Fibroblast of mammary gland (primary cell): ENCODE measurements at regions not wholly inside any gene's neighbourhood (a gene's known extent, or its start where the extent isn't known, plus 50 kb on each side); places are given as distances from the start of the nearest gene placed in this dataset.

Experiments used
- DNase-seq: peaks from one replicate; pipeline ENCODE4 v3.0.0-alpha.2; 2010; ENCODE audit warnings: low read depth
- H3K4me3 ChIP-seq: 2 replicates; pipeline ENCODE4 v1.5.1; 2011; ENCODE audit warnings: low read depth, mild to moderate bottlenecking, low read length, moderate library complexity; ENCODE audit not compliant: control insufficient read depth
- TF ChIP-seq, protein P1 (sequence below): conservative IDR thresholded peaks from 2 replicates; pipeline ENCODE4 v1.5.1; 2011; ENCODE audit warnings: low read depth, low read length, inconsistent platforms; ENCODE audit not compliant: control insufficient read depth, insufficient read depth

DNA sequence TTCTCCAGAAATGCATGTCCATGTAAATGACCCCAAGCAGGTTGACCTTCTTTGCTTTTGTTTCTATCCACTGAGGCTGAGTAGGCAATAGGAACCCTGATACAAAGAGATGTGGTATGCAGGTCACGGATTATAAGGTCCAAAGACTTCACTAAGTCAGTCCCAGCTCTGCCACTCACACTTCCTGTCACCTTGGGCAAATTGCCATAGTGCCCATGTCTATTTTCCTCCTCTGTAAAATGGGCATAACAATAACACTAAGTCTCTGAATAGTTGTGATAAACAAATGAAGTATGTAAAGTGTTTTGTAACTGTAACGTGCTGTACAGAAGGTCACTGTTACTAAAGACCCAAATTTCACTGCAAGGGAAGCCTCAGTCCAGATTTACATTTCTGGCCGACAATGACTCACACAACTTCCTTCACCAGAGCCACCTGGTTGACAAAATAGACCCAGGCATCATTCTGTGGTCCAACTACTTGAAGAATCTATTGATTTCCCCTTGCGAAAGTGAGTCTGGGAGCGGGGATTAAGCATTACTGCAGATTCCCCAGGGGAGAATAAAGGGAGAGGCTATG is 175.4 kb upstream of the LPP start:
- TF ChIP-seq, protein P1, sequence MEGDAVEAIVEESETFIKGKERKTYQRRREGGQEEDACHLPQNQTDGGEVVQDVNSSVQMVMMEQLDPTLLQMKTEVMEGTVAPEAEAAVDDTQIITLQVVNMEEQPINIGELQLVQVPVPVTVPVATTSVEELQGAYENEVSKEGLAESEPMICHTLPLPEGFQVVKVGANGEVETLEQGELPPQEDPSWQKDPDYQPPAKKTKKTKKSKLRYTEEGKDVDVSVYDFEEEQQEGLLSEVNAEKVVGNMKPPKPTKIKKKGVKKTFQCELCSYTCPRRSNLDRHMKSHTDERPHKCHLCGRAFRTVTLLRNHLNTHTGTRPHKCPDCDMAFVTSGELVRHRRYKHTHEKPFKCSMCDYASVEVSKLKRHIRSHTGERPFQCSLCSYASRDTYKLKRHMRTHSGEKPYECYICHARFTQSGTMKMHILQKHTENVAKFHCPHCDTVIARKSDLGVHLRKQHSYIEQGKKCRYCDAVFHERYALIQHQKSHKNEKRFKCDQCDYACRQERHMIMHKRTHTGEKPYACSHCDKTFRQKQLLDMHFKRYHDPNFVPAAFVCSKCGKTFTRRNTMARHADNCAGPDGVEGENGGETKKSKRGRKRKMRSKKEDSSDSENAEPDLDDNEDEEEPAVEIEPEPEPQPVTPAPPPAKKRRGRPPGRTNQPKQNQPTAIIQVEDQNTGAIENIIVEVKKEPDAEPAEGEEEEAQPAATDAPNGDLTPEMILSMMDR = no peak
- no peak overlapping the region for H3K4me3 ChIP-seq
- peak; percentile 77 for DNase-seq

DNA sequence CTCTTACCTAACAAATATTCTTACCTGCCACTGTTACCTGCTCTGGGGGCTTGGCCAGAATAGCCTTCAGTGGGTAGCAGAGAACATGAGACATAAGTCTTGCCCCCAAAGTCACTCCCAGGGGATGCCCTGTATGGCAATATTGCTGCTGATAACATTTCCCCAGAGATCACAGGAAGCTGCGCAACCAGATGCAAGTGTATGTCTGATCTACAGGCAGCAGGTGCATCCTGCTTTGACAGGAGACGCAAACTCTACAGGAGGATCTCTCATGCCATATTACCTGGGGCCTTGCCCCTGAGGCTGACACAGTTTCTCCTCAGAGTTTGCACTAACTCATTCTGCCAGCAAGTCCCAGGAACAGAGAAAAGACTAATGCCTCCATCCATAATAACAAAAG is 174.4 kb upstream of the LPP start:
- no peak overlapping the region for H3K4me3 ChIP-seq
- TF ChIP-seq, protein P1 = no peak
- DNase-seq = no peak

DNA sequence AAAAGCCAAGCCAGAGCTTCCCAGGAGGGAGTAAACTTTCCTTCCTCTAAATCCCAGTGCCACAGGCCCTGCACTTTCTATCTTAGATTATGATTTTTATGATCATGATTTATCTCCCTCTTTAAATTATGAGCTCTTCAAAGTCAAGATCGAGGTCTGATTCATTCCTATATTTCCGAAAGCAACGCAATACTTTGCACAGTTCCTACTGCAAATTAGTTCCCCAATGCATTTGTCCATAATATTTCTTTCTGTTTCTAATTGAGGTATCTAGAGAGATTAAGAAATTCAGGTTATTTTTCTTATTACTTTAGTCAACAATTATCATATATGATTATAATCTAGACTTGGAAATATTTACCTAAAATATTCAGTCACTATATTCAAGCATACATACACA is 173.1 kb upstream of the LPP start:
- DNase-seq = no peak
- TF ChIP-seq, protein P1 = no peak

DNA sequence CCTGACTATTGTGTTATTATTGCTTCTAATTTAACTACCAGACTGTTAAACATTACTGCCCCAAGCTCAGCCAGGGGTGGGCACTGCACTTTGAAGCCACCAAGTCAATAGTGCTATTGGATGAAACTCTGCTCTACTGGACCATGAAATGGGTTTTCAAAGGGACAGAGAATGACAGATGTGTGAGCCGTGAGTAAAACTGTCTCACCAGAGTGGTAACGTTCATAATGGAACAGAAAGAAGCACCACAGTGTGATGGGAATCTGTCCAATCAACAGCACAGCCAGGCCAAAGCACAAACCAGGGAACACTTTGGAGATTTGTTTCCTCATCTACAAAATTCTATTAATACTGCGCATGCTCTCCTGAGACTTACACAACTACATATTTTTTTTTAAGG is 171.8 kb upstream of the LPP start:
- TF ChIP-seq, protein P1 = no peak
- no peak for DNase-seq
- H3K4me3 ChIP-seq = no peak overlapping the region

More for the DNA sequence above, 173.1 kb upstream of the LPP start:
- H3K4me3 ChIP-seq = no peak overlapping the region

DNA sequence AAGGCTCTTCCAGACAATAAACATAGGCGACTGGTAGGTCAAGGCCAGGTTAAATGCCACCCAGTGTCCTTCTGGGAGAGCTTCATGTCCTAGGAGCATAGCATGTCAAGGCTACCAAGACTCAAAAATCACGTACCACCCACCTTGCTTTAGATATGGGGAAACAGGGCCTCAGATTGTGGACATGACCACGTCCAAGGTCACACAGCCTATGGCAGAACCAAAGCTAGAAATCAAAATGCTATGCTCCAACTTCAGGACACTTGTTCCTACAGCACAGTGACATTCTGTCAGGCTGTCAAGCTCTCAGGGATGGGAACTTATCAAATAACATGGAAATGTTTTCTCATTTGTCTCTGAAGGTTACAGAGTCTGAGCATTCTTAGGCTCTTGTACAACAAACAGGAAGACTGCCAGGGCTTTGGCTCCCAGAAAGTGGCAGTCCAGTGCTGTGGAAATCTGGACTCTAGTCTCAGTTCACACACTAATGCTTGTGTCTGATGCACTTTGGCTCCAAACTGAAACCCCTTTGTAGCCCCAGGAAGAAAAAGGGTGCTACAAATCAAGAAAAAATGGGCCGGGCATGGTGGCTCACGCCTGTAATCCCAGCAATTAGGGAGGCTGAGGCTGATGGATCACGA is 170.4 kb upstream of the LPP start:
- H3K4me3 ChIP-seq = no peak overlapping the region
- TF ChIP-seq, protein P1 = no peak
- no peak for DNase-seq

DNA sequence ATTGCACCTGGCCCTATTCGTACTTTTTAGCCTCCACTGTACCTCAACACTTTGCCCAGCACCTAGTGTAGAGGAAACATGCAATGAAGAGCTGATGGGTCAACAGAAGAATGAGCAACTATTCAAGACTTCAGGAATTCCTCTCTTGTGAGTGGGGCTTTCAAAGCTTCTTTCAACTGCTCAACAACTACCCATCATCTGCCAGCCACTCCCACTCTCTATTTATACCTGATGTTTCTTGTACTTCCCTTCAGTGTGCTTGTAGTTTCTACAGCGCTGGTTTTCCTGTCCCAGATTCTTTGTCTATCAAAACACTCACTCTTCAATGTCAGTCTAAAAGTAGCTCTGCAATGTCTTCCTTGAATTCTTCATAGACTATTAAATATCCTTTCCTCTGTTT is 168.3 kb upstream of the LPP start:
- TF ChIP-seq, protein P1 = no peak
- no peak for DNase-seq

More for the DNA sequence above, 168.3 kb upstream of the LPP start:
- H3K4me3 ChIP-seq = no peak overlapping the region
